GM13977 (cell line): ENCODE measurements at regions not wholly inside any gene's neighbourhood (a gene's known extent, or its start where the extent isn't known, plus 50 kb on each side); places are given as distances from the start of the nearest gene placed in this dataset.
"Not testable (repeated sequence)": the region's sequence is repeated elsewhere in the genome, so short reads cannot be mapped to it uniquely, and the experiment has no call there.

ENCODE experiments used
- DNase-seq: peaks from one replicate; pipeline ENCODE4 v3.0.0; 2012; ENCODE audit warnings: low spot score
- in situ Hi-C: fragments of 300-500 bp; cut with MboI; formaldehyde crosslinking; loops from one replicate; pipeline ENCODE4 v1.12.0; 2022; ENCODE audit warnings: low sequenced_read_pairs, low pct_unique_long_range_greater_than_20kb, mixed read lengths, inconsistent platforms; ENCODE audit not compliant: unreplicated experiment
- TF ChIP-seq, protein P1 (sequence below): IDR thresholded peaks from 2 replicates; pipeline ENCODE4 v1.5.1; 2012; ENCODE audit warnings: mild to moderate bottlenecking, control low read depth; ENCODE audit not compliant: insufficient read depth; ENCODE audit errors: extremely low read depth, missing control alignments

DNA sequence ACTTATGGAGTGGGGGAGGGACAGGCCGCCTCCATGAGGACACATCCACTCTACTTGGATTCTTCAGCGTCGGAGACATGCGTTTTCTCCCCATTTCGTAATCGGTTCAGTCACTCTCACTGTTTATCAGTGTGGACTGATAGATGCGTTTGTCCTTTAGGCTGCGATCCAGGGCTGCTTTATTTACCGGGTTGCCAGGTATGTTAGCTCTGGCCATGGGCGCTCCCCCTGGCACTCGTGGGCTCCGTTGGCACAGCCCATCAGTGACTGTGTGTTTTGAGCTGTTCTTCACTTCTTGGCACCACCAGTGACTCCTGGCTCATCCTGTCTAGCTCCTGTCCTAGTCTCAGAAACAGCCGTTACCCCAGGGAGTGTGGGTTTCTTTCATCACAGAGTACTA, 1203.3 kb downstream of the BRD1 start:
- TF ChIP-seq, protein P1, sequence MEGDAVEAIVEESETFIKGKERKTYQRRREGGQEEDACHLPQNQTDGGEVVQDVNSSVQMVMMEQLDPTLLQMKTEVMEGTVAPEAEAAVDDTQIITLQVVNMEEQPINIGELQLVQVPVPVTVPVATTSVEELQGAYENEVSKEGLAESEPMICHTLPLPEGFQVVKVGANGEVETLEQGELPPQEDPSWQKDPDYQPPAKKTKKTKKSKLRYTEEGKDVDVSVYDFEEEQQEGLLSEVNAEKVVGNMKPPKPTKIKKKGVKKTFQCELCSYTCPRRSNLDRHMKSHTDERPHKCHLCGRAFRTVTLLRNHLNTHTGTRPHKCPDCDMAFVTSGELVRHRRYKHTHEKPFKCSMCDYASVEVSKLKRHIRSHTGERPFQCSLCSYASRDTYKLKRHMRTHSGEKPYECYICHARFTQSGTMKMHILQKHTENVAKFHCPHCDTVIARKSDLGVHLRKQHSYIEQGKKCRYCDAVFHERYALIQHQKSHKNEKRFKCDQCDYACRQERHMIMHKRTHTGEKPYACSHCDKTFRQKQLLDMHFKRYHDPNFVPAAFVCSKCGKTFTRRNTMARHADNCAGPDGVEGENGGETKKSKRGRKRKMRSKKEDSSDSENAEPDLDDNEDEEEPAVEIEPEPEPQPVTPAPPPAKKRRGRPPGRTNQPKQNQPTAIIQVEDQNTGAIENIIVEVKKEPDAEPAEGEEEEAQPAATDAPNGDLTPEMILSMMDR = no peak
- DNase-seq = no peak

DNA sequence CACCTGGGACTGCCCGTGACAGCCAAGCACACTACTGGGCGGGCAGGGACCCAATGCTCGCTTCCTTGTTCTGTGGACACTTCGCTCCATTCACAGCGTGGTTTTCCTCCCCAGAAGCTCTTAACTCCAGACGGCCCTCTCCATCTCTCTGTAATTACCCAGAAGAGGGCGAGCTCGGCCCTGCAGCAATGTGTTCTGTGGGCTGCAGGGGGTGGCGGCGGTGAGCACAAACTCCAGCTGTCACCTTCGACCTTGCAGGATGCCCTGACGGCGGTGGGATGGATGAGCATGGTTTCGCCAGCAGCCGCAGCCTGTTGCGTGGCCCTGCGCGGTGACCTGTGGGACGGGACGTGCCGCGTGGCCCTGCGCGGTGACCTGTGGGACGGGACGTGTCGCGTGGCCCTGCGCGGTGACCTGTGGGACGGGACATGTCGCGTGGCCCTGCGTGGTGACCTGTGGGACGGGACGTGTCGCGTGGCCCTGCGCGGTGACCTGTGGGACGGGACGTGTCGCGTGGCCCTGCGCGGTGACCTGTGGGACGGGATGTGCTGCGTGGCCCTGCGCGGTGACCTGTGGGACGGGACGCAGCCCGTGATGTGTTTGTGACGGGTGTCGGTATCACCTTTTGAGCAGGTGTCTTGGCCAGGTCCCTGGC, 1204.7 kb downstream of the BRD1 start:
- in situ Hi-C loops = no loop called here
- no peak for DNase-seq
- TF ChIP-seq, protein P1 = no peak

More for the DNA sequence above, 1203.3 kb downstream of the BRD1 start:
- in situ Hi-C loops = no loop called here

- TF ChIP-seq, protein P1 = no peak
- DNase-seq = no peak
- in situ Hi-C loops = no loop called here
Observed at GRCh38 chr22:48621085-48621484, 1206.6 kb downstream of the BRD1 start.

DNA sequence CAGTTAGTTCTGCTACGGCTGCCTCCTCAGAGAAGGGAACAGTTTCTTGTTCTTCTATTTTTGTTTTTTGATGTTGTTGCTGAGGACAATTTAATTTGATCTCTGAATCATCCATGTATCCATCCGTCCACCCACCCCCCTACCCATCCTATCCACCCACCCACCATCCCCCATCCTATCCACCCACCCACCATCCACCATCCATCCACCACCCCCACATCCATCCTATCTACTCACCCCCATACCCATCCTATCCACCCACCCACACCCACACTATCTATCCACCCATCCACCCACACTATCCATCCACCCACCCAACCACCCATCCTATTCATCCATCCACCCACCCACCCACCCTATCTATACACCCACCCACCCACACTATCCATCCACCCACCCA, 1207.2 kb downstream of the BRD1 start:
- in situ Hi-C loops, DNase-seq: not testable (repeated sequence)

- DNase-seq = no peak
- in situ Hi-C loops = no loop called here
- TF ChIP-seq, protein P1 = no peak
Observed at GRCh38 chr22:48619721-48620120, 1208.0 kb downstream of the BRD1 start.

DNA sequence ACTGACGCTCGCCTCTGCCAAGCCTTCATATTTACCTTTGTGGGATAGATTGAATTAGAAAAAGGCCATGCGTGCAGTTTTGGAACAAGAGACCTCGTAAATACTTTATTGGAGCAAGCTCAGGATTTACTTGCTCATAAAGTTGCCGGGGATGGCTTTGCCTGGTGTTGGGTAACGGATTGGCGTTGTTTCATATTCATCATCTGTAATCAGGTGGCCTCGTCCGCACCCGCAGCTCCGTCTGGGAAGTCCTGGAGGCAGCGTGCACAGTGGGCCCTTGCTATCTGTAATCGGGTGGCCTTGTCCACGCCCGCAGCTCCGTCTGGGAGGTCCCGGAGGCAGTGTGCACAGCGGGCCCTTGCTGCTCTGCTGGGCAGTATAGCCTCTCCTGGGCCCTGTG, 1209.3 kb downstream of the BRD1 start:
- no peak for DNase-seq
- in situ Hi-C loops = no loop called here

DNA sequence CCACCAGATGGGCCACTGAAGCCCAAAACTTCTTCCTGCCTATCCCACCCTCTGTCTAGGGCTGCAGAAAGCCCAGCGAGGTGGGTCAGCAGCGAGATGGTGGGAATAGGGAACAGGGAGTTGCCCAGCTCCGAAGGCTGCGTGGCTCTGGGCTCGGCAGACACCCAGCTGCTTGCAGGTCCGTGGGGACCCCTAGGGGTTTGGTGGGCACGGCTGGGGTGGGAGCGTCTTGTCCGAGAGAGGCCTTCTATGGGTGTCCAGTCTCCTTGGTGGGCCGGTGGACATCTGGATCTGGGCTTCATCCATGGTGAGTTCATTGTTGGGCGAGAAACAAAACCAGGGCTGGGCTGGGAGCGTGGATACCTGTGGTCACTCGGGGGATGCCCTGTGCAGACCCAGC, 1211.0 kb downstream of the BRD1 start:
- DNase-seq = no peak
- in situ Hi-C loops = no loop called here
- TF ChIP-seq, protein P1 = no peak

More for the DNA sequence above, 1209.3 kb downstream of the BRD1 start:
- TF ChIP-seq, protein P1 = no peak
